ENCODE measurements at regions not wholly inside any gene's neighbourhood (a gene's known extent, or its start where the extent isn't known, plus 50 kb on each side); places are given as distances from the start of the nearest gene placed in this dataset.

- TF ChIP-seq EP300 (IDR thresholded peaks at IDR 0.05) (no peak), CTCF (IDR thresholded peaks at IDR 0.05) (no peak), POLR2A (IDR thresholded peaks at IDR 0.05) (no peak)
These were observed 297.6 kb upstream of the RUNX1 start for GRCh38 chr21:35346697-35347096.

Data from tibial nerve (tissue), 4 donors.